Esophagus squamous epithelium (tissue), 4 donors: ENCODE measurements at regions not wholly inside any gene's neighbourhood (a gene's known extent, or its start where the extent isn't known, plus 50 kb on each side); places are given as distances from the start of the nearest gene placed in this dataset.

Source experiments
- POLR2A ChIP-seq, 4 donors: fragments of 450-650 bp; IDR thresholded peaks; one replicate each; pipeline ENCODE4 v1.6.1; 2017; ENCODE audit warnings: antibody characterized with exemption in 4 of 4, mild to moderate bottlenecking in 4 of 4, moderate library complexity in 3 of 4
- TF ChIP-seq, protein P1 (sequence below), 6 experiments: fragments of 450-650 bp in 4 of 6; fragments of 200-600 bp in 2 of 6; sonication (generic) in 2 of 6; IDR thresholded peaks; one replicate each; pipeline ENCODE4 v1.5.1; 2016 to 2019; ENCODE audit warnings: antibody characterized with exemption in 6 of 6, mild to moderate bottlenecking in 4 of 6, moderate library complexity in 4 of 6

DNA sequence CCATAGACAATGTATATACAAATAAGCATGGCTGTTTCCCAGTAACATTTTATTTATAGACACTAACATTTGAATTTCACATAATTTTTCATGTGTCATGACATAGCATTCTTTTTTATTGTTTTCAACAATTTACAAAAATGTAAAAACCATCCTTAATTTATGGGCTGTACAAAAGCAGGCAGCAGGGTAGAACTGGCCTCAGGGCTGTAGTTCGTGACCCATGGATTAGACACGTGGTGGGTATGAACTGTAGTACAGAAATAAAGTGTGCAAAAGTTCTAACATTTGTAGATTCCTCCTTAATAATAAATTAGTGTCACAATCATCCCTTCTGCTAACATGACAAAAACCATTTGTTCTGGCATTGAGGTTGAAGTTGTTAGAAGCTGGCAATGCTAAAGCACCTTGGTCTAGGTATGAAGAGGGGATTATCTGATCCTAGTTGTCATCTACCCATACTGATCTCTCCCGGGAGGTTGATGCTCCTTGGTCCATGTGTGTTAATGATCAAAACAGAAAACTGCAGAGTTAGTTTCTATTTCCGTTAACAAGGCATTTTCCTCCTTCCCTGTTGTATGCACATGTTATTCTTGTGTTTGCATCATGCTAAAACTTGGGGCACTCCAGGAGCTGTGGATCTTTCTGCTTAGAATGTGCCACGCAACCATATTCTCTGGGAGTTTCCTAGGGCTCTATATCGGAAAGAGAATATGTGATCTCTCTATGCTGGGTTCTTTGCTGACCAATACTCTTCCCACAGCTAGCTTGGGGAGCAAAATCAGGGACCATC is 917.6 kb downstream of the TLE1 start:
- TF ChIP-seq POLR2A (IDR thresholded peaks at IDR 0.05) = no peak
- TF ChIP-seq, protein P1, sequence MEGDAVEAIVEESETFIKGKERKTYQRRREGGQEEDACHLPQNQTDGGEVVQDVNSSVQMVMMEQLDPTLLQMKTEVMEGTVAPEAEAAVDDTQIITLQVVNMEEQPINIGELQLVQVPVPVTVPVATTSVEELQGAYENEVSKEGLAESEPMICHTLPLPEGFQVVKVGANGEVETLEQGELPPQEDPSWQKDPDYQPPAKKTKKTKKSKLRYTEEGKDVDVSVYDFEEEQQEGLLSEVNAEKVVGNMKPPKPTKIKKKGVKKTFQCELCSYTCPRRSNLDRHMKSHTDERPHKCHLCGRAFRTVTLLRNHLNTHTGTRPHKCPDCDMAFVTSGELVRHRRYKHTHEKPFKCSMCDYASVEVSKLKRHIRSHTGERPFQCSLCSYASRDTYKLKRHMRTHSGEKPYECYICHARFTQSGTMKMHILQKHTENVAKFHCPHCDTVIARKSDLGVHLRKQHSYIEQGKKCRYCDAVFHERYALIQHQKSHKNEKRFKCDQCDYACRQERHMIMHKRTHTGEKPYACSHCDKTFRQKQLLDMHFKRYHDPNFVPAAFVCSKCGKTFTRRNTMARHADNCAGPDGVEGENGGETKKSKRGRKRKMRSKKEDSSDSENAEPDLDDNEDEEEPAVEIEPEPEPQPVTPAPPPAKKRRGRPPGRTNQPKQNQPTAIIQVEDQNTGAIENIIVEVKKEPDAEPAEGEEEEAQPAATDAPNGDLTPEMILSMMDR (IDR thresholded peaks at IDR 0.05) = no peak
